ENCODE measurements at regions not wholly inside any gene's neighbourhood (a gene's known extent, or its start where the extent isn't known, plus 50 kb on each side); places are given as distances from the start of the nearest gene placed in this dataset.

DNA sequence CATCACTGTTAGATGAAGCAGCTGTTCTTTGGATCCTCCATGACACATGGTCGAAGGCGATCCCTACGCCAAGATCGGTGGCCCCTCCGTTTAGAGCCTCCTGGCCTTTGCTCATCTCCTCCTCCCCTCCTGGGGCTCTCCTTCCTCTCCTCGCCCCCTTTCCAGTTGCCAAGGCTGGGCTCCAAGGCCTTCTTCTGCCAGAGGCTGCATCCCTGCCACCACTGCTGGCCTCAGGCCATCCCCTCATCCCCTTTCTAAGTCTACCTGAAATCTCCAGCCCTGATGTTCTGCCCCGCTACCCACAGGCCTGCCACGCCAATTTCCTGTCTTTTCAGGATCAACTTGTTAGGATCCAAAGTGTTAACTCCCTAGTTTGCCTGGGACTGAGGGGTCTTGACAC, 265.1 kb upstream of the ZMIZ1 start:
- TF ChIP-seq CTCF (IDR thresholded peaks at IDR 0.05), result no peak
- Mint-ChIP-seq H3K9me3 (ENCODE audit: unreplicated experiment) (no peaks in the 10 kb centered on the region), H3K4me1 (ENCODE audit: unreplicated experiment) (peaks cover 58% of the 10 kb centered on the region), H3K36me3 (ENCODE audit: unreplicated experiment) (no peaks in the 10 kb centered on the region), H3K27ac (ENCODE audit: unreplicated experiment) (peak overlapping the region; percentile 92), H3K4me3 (ENCODE audit: unreplicated experiment) (no peak overlapping the region), H3K27me3 (ENCODE audit: unreplicated experiment) (peaks cover 8% of the 10 kb centered on the region)
- no peak for DNase-seq (ENCODE audit: extremely low spot score, unreplicated experiment)

DNA sequence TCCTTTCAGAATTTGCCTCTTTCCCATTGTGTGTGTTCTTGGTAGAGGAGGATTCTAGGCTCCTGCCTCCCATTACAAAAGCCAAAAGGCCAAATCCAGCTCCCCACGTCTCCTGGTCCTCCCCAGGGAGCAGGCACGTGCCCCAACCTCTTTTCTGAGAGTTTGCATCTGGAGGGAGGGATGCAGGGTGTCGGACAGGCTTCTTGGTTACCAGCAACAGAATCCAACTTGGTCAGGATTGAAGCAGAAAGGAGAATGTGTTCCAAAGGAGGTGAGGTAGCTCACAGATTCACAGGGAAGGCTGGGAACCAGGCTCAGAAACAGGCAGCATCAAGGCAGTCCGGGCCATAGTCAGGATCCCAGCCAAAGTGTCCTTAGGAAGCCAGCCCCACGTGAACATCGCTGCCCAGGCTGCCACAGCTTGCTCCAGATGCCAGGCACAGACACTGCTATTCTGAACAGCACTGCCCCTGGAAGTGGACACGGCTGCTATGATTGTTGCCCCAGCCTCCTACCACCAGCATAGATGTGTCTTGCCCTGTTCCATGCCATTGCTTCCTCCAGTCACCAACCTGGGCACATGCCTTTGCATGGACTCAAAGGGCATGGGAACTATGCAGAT, 264.2 kb upstream of the ZMIZ1 start:
- no peak for TF ChIP-seq CTCF (IDR thresholded peaks at IDR 0.05)
- H3K4me3 Mint-ChIP-seq (ENCODE audit: unreplicated experiment), result no peak overlapping the region
- peak overlapping the region; percentile 92 for H3K27ac Mint-ChIP-seq (ENCODE audit: unreplicated experiment)
- H3K9me3 Mint-ChIP-seq (ENCODE audit: unreplicated experiment), result no peaks in the 10 kb centered on the region
- H3K27me3 Mint-ChIP-seq (ENCODE audit: unreplicated experiment), result peaks cover 6% of the 10 kb centered on the region
- H3K36me3 Mint-ChIP-seq (ENCODE audit: unreplicated experiment), result no peaks in the 10 kb centered on the region
- H3K4me1 Mint-ChIP-seq (ENCODE audit: unreplicated experiment), result peaks cover 64% of the 10 kb centered on the region
- DNase-seq (ENCODE audit: extremely low spot score, unreplicated experiment), result no peak

GRCh38 chr10:78805176-78805575, 263.6 kb upstream of the ZMIZ1 start:
- TF ChIP-seq CTCF (IDR thresholded peaks at IDR 0.05), result no peak
- DNase-seq (ENCODE audit: extremely low spot score, unreplicated experiment), result peak; percentile 86
- no peaks in the 10 kb centered on the region for H3K36me3 Mint-ChIP-seq (ENCODE audit: unreplicated experiment)
- H3K4me3 Mint-ChIP-seq (ENCODE audit: unreplicated experiment), result no peak overlapping the region
- peaks cover under 1% of the 10 kb centered on the region for H3K27me3 Mint-ChIP-seq (ENCODE audit: unreplicated experiment)
- peaks cover 64% of the 10 kb centered on the region for H3K4me1 Mint-ChIP-seq (ENCODE audit: unreplicated experiment)
- peak overlapping the region; percentile 92 for H3K27ac Mint-ChIP-seq (ENCODE audit: unreplicated experiment)
- H3K9me3 Mint-ChIP-seq (ENCODE audit: unreplicated experiment), result no peaks in the 10 kb centered on the region

GRCh38 chr10:78806681-78807221, 262.0 kb upstream of the ZMIZ1 start:
- H3K4me3 Mint-ChIP-seq (ENCODE audit: unreplicated experiment), result no peak overlapping the region
- H3K9me3 Mint-ChIP-seq (ENCODE audit: unreplicated experiment), result no peaks in the 10 kb centered on the region
- H3K27ac Mint-ChIP-seq (ENCODE audit: unreplicated experiment), result peak overlapping the region; percentile 92
- peaks cover 13% of the 10 kb centered on the region for H3K27me3 Mint-ChIP-seq (ENCODE audit: unreplicated experiment)
- H3K36me3 Mint-ChIP-seq (ENCODE audit: unreplicated experiment), result no peaks in the 10 kb centered on the region
- no peak for DNase-seq (ENCODE audit: extremely low spot score, unreplicated experiment)
- H3K4me1 Mint-ChIP-seq (ENCODE audit: unreplicated experiment), result peaks cover 60% of the 10 kb centered on the region
- TF ChIP-seq CTCF (IDR thresholded peaks at IDR 0.05), result no peak

DNA sequence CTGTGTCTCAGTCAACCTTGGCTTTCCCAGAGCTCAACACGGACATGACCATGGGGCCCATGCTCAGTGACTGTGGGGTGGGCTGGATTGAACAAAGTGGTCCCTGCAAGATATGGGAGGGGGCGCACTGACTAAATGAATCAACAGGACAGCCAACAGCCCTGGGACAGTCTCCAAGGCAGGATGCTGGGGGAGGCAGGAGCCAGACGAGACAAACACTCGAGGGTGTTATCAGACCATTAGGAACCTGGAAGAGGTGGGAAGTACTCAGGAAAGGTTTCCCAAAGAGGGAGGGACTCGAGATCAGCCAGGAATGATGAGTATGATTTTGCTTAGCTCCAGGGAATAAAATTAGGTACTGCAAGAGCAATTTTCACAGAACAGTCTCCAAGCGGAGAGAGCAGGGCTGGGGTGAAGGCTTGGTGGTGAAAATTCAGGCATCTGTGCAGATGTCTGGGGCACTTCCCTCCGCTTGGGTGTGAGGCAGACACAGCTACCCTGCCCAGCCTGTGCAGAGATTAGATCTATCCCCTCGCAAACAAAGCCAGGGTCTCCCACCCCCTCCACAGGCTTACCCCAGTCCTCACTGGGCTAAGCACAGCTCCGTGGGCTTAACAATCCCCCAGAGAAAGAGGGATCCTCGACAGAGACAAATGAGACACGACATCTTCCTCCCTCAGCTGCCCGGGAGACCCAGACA, 261.1 kb upstream of the ZMIZ1 start:
- no peak for DNase-seq (ENCODE audit: extremely low spot score, unreplicated experiment)
- H3K27ac Mint-ChIP-seq (ENCODE audit: unreplicated experiment), result no peak overlapping the region

More for the DNA sequence above, 261.1 kb upstream of the ZMIZ1 start:
- Mint-ChIP-seq H3K9me3 (ENCODE audit: unreplicated experiment) (peaks cover 7% of the 10 kb centered on the region), H3K4me3 (ENCODE audit: unreplicated experiment) (no peak overlapping the region), H3K4me1 (ENCODE audit: unreplicated experiment) (peaks cover 52% of the 10 kb centered on the region), H3K27me3 (ENCODE audit: unreplicated experiment) (peaks cover 22% of the 10 kb centered on the region), H3K36me3 (ENCODE audit: unreplicated experiment) (no peaks in the 10 kb centered on the region)
- TF ChIP-seq CTCF (IDR thresholded peaks at IDR 0.05), result no peak
